ENCODE measurements at regions not wholly inside any gene's neighbourhood (a gene's known extent, or its start where the extent isn't known, plus 50 kb on each side); places are given as distances from the start of the nearest gene placed in this dataset.

- Histone ChIP-seq H3K27me3 (ENCODE audit: insufficient read depth, low read depth) (no peaks in the 10 kb centered on the region), H3K4me2 (no peak overlapping the region), H3K4me3 (IDR thresholded peaks at IDR 0.05; ENCODE audit: insufficient read depth, low read depth, low read length) (no peak overlapping the region), H2AFZ (ENCODE audit: low read depth) (no peak overlapping the region), H3K79me2 (ENCODE audit: insufficient read depth, low read depth) (no peaks in the 10 kb centered on the region), H3K9ac (no peak overlapping the region), H3K27ac (no peak overlapping the region), H3K4me1 (ENCODE audit: low read depth, poor library complexity, severe bottlenecking) (no peaks in the 10 kb centered on the region), H3K36me3 (ENCODE audit: insufficient read depth) (no peaks in the 10 kb centered on the region), H4K20me1 (ENCODE audit: insufficient read depth) (no peaks in the 10 kb centered on the region)
- TF ChIP-seq CTCF (conservative IDR thresholded peaks at IDR 0.05; ENCODE audit: low read depth, low read length): no peak
Measured at GRCh38 chr13:68948586-68948985, 1159.0 kb upstream of the ATXN8OS start.

GRCh38 chr13:68944272-68944671 lies 1163.4 kb upstream of the ATXN8OS start:
- H3K27ac ChIP-seq: no peak overlapping the region
- no peaks in the 10 kb centered on the region for H3K27me3 ChIP-seq (ENCODE audit: insufficient read depth, low read depth)
- H2AFZ ChIP-seq (ENCODE audit: low read depth): no peak overlapping the region
- H3K9ac ChIP-seq: no peak overlapping the region
- H3K36me3 ChIP-seq (ENCODE audit: insufficient read depth): no peaks in the 10 kb centered on the region
- no peaks in the 10 kb centered on the region for H3K4me1 ChIP-seq (ENCODE audit: low read depth, poor library complexity, severe bottlenecking)
- no peaks in the 10 kb centered on the region for H4K20me1 ChIP-seq (ENCODE audit: insufficient read depth)
- H3K79me2 ChIP-seq (ENCODE audit: insufficient read depth, low read depth): no peaks in the 10 kb centered on the region
- no peak overlapping the region for H3K4me2 ChIP-seq
- no peak for TF ChIP-seq CTCF (conservative IDR thresholded peaks at IDR 0.05; ENCODE audit: low read depth, low read length)
- H3K4me3 ChIP-seq (IDR thresholded peaks at IDR 0.05; ENCODE audit: insufficient read depth, low read depth, low read length): no peak overlapping the region

- Histone ChIP-seq H3K4me3 (IDR thresholded peaks at IDR 0.05; ENCODE audit: insufficient read depth, low read depth, low read length) (no peak overlapping the region), H3K27me3 (ENCODE audit: insufficient read depth, low read depth) (no peaks in the 10 kb centered on the region), H3K27ac (no peak overlapping the region), H3K4me2 (no peak overlapping the region), H3K4me1 (ENCODE audit: low read depth, poor library complexity, severe bottlenecking) (no peaks in the 10 kb centered on the region), H3K36me3 (ENCODE audit: insufficient read depth) (no peaks in the 10 kb centered on the region), H2AFZ (ENCODE audit: low read depth) (no peak overlapping the region), H3K79me2 (ENCODE audit: insufficient read depth, low read depth) (no peaks in the 10 kb centered on the region), H4K20me1 (ENCODE audit: insufficient read depth) (no peaks in the 10 kb centered on the region), H3K9ac (no peak overlapping the region)
- TF ChIP-seq CTCF (conservative IDR thresholded peaks at IDR 0.05; ENCODE audit: low read depth, low read length): no peak
Measured at GRCh38 chr13:68940049-68940448, 1167.6 kb upstream of the ATXN8OS start.

- Histone ChIP-seq H3K9ac (no peak overlapping the region), H3K4me2 (no peak overlapping the region), H3K27me3 (ENCODE audit: insufficient read depth, low read depth) (no peaks in the 10 kb centered on the region), H3K4me1 (ENCODE audit: low read depth, poor library complexity, severe bottlenecking) (no peaks in the 10 kb centered on the region), H4K20me1 (ENCODE audit: insufficient read depth) (no peaks in the 10 kb centered on the region), H3K27ac (no peak overlapping the region), H3K36me3 (ENCODE audit: insufficient read depth) (no peaks in the 10 kb centered on the region), H2AFZ (ENCODE audit: low read depth) (no peak overlapping the region), H3K4me3 (IDR thresholded peaks at IDR 0.05; ENCODE audit: insufficient read depth, low read depth, low read length) (no peak overlapping the region), H3K79me2 (ENCODE audit: insufficient read depth, low read depth) (no peaks in the 10 kb centered on the region)
- TF ChIP-seq CTCF (conservative IDR thresholded peaks at IDR 0.05; ENCODE audit: low read depth, low read length): no peak
Measured at GRCh38 chr13:68938639-68939038, 1169.0 kb upstream of the ATXN8OS start.
